ENCODE measurements at regions not wholly inside any gene's neighbourhood (a gene's known extent, or its start where the extent isn't known, plus 50 kb on each side); places are given as distances from the start of the nearest gene placed in this dataset.

DNA sequence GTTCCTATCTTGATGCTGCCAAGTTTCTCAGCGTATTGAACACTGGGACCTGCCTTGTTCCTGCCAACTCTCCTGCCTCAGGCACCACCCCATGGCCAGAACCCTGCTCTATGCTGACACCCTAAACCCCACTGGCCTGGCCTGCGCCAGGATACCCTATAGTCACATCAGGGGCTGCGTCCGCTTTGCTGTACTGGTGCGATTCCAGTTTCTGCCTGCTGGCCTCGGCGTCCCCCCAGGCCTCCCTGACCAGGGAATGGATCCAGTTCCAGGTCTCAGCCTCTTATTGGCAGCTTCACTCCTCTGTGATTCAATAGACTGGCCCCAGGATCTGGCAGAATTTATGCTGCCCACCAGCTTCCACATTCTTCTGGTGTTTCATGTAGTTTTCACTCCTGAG lies 55.0 kb downstream of the GPR6 start:
- DNase-seq (ENCODE audit: low read depth in 2 of 2), result no peak

DNA sequence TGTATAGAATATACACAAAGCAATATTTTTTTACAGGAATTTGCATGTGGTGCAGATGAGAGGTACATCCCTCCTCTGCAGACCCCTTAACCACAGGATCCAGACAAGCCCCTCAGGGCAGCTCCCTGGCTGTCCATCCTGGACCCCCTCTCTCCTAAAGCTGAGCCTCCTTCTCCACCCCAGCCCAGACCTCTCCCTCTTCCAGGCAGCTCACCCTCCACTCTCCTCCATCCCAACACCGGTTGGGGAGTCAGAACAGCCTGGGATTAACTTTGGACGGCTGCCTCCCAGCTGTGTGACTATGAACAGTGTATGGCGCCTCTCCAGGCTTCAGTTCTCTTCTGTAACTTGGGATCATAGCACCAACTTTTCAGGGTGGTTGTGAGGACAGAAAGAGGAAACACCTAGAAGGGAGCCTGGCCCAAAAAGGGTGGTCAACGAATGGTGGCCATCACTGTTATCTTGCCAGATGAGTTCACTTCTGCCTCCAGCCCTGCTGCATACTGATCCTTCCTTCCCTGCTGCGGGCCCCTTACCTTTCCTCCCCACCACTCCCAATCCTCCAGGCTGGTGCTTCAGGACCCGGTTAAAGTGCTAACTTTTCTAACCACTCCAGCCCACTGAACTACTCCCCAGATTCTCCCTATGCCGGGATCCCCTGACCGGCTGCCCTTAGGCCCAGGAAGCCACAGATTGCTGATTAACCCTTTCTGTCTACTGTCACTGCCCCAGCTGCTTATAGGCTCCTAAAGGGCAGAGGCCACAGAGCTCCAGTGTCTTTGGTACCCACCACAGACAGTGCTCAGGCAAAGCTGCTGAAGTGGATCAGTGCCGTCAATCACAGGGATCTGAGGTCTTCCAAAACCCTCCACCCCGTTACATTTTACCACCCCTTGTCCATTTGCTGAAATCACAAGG lies 55.9 kb downstream of the GPR6 start:
- no peak for DNase-seq (ENCODE audit: low read depth in 2 of 2)

DNA sequence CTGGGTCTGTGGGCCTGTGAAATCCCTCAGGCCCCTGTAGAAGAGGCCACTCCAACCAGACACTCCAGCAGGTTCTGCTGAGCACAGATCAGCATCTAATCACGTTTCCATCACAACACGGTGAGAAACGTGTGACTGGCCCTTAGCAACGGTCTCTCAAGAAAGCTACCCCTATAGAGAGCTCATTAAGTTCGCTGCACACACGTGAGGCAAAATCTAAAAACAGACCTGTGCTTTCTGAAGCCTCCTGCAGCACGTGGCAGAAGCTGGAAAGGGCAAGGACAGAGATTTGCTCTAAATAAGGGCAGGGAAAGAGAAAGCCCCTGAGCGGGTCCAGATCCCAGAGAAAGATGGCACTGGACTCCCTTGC lies 56.5 kb downstream of the GPR6 start:
- no peak for DNase-seq (ENCODE audit: low read depth in 2 of 2)

DNA sequence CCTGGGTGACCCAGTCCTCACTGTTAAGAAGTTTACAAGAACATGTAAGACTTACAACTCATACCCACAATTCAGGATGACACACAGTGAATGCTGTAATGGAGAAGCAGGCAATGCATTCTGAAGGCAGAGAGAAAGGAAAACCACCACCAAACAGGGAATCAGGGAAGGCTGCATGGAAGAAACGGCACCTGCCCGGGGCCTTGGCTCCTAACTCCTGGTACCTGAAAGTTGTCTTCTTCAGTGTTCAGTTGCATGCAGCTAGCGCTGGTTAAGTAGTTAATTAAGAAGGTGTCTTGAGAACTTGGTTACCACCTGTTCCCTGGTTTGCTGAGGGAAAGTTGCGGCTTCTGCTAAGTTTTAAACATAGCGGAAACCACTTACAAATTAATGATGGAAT lies 57.2 kb downstream of the GPR6 start:
- no peak for DNase-seq (ENCODE audit: low read depth in 2 of 2)

DNA sequence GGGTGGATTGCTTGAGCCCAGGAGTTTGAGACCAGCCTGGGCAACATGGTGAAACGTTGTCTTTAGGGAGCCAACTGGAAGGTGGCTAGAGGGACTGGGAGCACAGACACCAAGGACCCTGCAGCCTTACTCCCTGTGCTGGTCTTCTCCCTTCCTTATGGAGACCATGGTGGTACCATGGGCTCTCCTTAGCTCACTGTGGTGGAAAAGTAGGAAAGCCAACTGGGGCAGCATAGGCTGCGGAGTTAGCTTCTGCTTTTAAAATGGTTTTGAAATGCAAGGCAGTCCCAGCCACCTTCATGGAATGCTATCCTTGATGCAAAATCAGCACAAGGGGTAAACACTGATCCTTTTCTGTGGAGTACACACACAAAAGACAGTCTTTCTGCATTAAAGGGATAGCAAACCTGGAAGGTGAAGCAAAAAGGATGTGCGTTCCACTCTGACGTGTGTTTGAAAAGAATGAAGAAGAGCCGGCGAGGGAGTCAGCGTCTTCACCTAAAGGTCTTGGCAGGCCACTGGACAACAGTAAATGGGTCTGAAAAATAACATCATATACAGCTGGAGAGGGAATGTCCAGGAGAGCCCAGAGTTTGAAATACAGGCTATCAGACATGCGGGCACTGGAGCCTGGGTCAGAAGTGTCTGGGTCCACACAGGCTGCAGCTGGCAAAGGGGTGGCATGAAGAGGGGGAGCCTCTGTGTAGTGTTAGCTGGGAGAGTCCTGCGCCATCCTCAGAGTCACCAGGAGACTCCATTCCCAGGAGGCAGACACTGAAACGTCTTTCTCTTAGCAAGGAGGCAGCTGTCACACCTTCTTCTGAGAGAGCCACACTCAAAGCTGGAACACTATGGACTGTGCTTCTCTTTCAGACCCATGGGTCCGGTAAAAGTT lies 58.5 kb downstream of the GPR6 start:
- DNase-seq (ENCODE audit: low read depth in 2 of 2), result no peak

DNA sequence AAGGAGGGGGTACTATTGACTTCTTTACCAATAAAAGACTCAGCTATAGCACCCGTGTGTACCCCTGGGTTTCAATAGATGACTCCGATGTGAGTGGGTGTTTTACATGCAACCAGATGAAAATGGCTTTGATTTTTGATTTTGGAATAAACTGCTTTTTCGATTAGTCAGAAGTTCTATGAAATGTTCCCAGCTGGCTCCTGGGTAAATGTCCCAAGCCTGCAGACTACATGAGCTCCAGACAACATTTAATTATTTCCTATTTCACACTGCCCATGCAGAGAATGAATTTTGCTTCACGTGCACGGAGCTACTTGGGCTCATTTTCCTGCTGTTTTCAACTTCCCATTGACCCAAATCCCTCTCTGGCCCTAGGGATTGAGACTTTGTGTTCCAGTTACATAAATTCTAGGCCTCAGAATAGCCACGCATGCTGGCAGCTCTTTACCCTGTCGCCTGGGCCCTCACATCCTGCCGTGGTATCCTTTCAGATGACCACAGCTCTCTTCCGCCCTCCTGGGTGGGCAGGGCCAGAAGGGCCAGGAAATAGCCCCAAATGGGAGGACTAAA lies 59.7 kb downstream of the GPR6 start:
- no peak for DNase-seq (ENCODE audit: low read depth in 2 of 2)

DNA sequence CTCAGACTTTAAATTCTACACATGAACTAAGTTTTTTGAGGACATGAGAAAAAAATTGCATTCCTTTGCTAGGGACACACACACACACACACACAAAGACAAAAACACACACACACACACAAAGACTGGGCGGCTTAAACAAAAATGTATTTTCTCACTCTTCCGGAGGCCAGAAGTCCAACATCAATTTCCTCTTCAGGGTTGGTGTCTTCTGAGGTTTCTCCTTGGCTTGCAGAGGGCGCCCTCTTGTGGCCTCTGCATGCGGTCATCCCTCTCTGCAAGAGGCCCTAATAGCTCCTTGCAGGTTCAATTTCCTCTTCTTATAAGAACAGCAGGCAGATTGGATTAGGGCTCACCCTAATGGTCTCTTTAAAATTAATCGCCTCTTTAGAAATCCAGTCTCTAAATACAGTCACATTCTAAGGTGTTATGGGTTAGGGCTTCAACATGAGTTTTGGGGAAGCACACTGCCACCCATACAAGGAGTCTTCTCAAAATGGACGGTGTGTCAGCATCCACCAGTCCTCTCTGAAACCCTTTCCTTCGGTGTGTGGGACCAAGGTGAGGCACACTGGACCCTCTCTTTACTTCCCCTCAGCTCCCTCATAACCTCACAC lies 61.4 kb downstream of the GPR6 start:
- peak; percentile 71 to 75 for DNase-seq (ENCODE audit: low read depth in 2 of 2)

DNA sequence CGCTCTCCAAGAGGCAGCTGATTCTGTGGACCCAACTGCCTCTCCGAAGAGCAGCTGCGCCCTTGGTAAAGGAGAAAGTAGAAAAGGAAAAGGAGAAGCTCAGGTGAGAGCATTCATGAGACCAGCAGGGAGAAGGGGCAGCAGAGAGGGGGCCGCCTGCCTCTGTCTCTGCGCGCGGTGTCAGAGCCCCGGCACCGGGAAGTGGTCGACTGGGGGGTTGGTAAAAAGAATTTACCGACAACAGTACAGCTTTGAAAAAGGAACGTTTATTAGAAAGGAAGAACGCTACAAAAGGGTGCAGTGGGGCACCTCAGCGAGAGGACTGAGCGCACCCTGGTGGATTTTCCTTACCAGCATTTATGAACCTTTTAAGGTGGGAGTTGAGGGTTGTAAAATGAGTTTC lies 61.9 kb downstream of the GPR6 start:
- DNase-seq (ENCODE audit: low read depth in 2 of 2), result peak in 1 of 2 donors; percentile 6

DNA sequence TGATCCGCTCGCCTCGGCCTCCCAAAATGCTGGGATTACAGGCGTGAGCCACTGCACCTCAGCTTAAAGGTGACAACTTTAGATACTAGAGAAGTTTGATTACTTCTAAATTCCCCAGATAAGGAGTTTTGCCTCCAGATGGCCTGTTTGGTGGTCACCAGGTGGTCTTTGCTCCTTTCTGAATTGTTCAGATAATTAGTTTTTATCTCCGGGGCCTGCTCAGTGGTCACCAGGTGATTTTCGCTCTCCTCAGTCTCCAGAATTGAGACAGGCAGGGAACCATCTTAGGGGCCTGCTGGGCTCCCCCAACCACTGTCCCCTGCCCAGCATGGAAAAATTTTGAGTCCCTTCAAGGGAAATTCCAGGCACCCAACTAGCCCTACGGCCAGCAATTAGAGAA lies 62.6 kb downstream of the GPR6 start:
- no peak for DNase-seq (ENCODE audit: low read depth in 2 of 2)

DNA sequence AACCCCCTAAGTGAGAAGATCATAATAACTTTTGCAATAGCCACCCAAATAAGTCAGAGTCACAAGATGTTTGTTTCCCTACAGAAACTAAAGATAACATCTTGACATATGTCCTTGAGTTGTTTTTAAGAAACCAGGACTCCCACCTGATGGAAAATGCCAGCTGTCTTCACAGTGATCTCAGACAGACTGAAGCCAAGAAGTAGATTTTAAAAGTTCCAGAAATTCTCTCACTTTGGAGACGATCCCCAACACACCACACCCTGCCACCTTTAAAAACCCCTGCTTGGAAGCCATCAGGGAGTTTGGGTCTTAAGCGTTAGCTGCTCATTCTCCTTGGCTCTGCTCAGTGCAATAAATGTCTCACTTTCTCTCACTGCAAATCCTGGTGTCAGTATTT lies 63.0 kb downstream of the GPR6 start:
- DNase-seq (ENCODE audit: low read depth in 2 of 2), result no peak

DNA sequence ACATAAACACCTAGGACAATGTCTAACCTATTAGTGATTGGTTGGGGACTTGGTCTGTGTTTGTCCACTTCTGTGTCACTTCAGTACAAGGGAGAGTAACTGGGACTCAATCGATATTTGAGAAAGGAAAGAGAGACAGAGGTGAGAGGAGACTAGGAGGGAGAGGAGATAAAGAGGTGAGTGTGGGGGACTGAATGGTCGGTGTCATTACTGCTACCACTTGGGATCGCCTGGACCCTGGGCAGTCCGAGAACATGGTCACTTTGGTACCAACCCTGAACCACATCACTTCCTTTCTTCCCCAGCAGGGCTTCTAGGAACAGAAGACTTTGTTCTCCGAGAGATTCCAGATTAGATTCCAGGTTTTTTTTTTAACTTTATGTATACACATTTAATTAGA lies 63.7 kb downstream of the GPR6 start:
- no peak for DNase-seq (ENCODE audit: low read depth in 2 of 2)

DNA sequence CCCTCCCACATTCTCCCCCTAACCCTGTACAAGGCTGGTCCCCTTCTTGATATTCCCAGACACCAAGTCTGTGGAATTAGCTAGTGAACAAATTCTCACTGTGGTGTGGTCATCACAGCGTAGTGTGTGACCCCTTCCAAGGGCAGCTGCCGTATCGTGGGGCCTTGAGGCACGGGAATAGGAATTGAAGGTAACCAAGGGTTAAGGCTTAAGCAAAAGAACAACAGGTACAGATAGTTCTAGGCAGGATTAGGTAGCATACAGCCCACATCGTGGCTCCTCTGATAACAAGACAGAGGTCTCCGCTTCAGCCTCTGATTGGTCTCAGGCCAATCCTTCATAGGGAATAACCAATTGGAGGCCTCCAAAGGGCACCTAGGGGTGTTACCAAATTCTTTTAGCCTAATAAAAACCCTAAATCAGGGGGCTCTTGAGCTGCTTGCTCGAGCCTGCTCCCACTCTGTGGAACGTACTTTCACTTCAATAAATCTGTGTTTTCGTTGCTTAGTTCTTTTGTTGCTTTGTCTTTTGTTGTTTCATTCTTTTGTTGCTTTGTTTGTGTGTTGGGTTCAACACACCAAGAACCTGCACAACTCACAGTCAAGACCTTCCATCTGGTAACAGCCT lies 64.7 kb downstream of the GPR6 start:
- no peak for DNase-seq (ENCODE audit: low read depth in 2 of 2)

DNA sequence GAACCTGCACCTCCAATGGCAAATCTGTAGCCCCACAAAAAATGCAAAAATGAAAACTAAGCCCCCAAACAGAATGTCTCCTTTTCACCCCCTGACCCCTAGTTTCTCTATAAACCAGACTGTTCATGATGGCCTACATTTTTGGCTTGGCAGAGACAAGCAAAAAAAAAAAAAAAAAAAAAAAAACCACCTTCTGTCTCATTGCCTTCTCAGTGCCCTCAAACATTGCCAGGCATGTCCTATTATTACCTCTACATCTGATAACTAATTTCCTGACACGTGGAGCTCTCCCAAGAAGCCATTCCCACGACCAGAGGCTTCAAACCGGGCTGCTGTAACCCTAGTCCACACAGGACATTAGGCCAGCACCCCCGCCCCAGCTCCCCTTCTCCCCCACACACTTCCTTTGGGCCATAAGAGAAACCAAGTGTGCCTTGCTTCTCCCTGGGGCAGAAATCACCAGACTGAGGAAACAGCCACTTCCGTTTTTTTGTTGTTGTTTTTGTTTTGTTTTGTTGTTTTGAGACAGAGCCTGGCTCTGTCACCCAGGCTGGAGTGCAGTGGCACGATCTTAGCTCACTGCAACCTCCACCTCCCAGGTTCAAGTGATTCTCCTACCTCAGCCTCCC lies 65.4 kb downstream of the GPR6 start:
- no peak for DNase-seq (ENCODE audit: low read depth in 2 of 2)

DNA sequence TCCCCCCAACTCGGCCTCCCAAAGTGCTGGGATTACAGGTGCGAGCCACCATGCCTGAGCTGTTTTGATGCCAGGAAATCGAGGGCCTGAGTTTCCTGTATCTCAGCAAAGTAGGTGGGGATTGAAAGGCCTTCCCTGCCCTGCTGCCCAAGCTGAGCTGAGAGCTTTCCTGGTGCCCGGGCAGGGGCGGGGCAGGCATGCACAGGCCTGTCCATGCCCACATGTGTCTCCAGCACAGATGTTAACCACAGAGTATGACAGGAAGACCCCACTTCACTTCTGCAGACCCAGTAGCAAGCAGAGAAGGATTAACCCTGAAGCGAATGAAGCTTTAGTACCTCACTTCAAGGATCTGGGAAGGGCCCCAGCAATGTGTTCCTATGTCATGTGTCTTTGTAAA lies 66.0 kb downstream of the GPR6 start:
- no peak for DNase-seq (ENCODE audit: low read depth in 2 of 2)

DNA sequence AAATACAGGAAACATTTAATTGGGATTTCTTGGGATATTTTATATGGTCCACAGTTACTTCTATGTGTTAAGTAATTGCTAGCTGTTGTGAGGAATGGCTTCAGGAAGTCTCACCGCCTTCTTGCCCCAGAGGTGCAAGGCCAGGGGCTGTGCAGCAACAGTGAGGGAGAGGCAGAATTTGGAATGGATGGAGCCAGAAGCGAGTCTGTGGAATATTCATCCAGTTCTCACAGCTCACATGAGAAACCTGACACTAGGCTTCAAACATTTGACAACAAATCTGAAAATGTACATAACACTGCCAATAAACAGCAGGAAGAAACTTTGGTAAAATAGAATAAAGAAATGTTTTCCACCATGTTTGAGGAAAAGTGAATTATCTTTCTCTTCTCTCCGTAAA lies 66.5 kb downstream of the GPR6 start:
- no peak for DNase-seq (ENCODE audit: low read depth in 2 of 2)

DNA sequence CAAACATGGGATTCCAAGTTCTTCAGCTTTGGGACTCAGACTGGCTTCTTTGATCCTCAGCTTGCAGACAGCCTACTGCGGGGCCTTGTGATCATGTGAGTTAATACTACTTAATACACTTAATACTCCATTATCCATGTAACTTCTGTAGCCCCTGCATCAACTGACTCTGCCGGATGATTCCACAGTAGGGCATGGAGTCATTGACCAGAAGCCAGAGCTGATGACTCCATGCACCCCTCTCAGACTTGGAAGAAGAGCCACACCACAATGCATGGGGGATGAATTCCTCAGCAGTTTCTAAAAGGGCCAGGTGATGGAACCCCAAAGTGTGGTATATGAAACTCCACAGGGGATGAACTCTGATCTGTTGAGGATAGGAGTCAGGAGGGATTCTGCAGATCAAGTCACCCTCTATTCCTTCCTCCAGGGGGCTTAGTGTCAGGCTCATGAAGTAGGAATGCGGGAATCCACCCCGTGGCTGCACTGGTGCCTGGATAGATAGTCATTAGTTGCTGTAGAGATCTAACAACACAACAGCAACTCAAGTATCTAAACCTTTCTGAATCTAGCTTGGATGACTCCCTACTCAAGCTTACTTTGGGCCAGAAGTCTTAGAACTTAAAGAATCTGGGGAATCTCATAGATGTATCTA lies 70.2 kb downstream of the GPR6 start:
- no peak for DNase-seq (ENCODE audit: low read depth in 2 of 2)

DNA sequence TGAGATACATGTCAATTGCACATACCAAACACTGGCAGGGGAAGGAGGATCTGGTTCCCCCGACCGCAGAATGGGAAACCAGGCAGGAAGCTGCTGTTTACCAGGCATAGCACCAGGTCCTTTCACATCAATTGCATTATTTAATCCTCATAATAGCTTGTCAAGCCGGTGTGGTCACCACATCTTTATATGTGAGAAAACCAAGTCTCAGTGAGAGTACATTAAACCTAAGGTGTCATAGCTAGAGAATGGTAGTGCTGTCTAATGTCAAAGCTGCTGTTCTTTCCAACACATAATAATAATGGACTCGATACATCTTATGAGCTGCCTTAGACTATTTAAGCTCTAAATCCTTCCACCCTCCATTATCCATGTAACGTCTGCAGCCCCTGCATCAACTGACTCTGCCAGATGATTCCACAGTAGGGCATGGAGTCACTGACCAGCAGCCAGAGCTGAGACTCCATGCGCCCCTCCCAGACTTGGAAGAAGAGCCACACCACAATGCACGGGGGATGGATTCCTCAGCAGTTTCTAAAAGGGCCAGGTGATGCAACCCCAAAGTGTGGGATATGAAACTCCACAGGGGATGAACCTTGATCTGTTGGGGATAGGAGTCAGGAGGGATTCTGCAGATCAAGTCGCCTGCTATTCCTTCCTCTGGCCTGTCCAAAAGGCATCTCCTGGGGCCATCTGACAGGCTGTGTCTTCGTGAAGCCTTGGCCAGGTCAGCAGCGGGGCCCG lies 71.8 kb downstream of the GPR6 start:
- DNase-seq (ENCODE audit: low read depth in 2 of 2), result no peak

Data from stimulated activated CD8-positive, alpha-beta memory T cell treated with anti-CD3 and anti-CD28 coated beads, Interleukin-2, amount 100 ng/mL, for 48 hours (primary cell).